Stimulated activated naive B cell treated with anti-CD40 and anti-IgM and Interleukin-4, amounts not matched to agents 10 μg/mL and 1 μg/mL and 100 μg/mL, for 72 hours (primary cell): ENCODE measurements at regions not wholly inside any gene's neighbourhood (a gene's known extent, or its start where the extent isn't known, plus 50 kb on each side); places are given as distances from the start of the nearest gene placed in this dataset.
"Not testable (repeated sequence)": the region's sequence is repeated elsewhere in the genome, so short reads cannot be mapped to it uniquely, and the experiment has no call there.

ENCODE experiments used
- ATAC-seq, 2 donors: fragments of 150-1000 bp; cut with Tn5 transposase; replicated peaks; 2 replicates each; pipeline ENCODE4 v1.10.0; 2021; ENCODE audit warnings: moderate library complexity in 1 of 2
- DNase-seq: peaks from one replicate; pipeline ENCODE4 v3.0.0; 2021
- H3K27ac Mint-ChIP-seq: one replicate; pipeline ENCODE4 v1.8.0; 2022; ENCODE audit warnings: mild to moderate bottlenecking, mixed read lengths
- H3K27me3 Mint-ChIP-seq, 2 donors: one replicate each; pipeline ENCODE4 v1.8.0; 2022; ENCODE audit warnings: mixed read lengths in 2 of 2
- H3K36me3 Mint-ChIP-seq, 2 donors: one replicate each; pipeline ENCODE4 v1.8.0; 2022; ENCODE audit warnings: mixed read lengths in 2 of 2, mild to moderate bottlenecking in 1 of 2
- H3K4me1 Mint-ChIP-seq, 2 donors: one replicate each; pipeline ENCODE4 v1.8.0; 2022; ENCODE audit warnings: mixed read lengths in 2 of 2, mild to moderate bottlenecking in 1 of 2
- H3K4me3 Mint-ChIP-seq, 2 donors: one replicate each; pipeline ENCODE4 v1.8.0; 2022; ENCODE audit warnings: mild to moderate bottlenecking in 2 of 2, mixed read lengths in 2 of 2, moderate library complexity in 1 of 2
- H3K9me3 Mint-ChIP-seq, 2 donors: one replicate each; pipeline ENCODE4 v1.8.0; 2022; ENCODE audit warnings: mixed read lengths in 2 of 2, mild to moderate bottlenecking in 1 of 2

DNA sequence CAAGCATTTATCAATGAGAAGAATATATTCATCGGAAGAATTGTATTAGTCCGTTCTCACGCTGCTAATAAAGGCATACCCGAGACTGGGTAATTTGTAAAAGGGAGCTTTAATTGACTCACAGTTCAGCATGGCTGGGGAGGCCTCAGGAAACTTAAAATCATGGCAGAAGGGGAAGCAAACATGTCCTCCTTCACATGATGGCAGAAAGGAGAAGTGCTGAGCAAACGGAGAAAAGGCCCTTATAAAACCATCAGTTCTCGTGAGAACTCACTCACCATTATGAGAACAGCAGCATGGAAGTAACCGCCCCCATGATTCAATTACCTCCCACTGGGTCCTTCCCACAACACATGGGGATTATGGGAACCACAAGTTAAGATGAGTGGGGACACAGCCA, 1688.2 kb downstream of the SPATA31A7 start:
- H3K27me3 Mint-ChIP-seq = peaks cover 26 to 28% of the 10 kb centered on the region in 2 donors
- not testable (repeated sequence) for H3K4me1 Mint-ChIP-seq, H3K36me3 Mint-ChIP-seq, ATAC-seq, H3K27ac Mint-ChIP-seq, H3K9me3 Mint-ChIP-seq, H3K4me3 Mint-ChIP-seq, DNase-seq

GRCh38 chr9:62880453-62880852, 1690.6 kb downstream of the SPATA31A7 start:
- H3K4me1 Mint-ChIP-seq, H3K9me3 Mint-ChIP-seq, ATAC-seq, H3K36me3 Mint-ChIP-seq, H3K4me3 Mint-ChIP-seq, H3K27ac Mint-ChIP-seq, DNase-seq: not testable (repeated sequence)
- peaks cover 23 to 26% of the 10 kb centered on the region in 2 donors for H3K27me3 Mint-ChIP-seq

DNA sequence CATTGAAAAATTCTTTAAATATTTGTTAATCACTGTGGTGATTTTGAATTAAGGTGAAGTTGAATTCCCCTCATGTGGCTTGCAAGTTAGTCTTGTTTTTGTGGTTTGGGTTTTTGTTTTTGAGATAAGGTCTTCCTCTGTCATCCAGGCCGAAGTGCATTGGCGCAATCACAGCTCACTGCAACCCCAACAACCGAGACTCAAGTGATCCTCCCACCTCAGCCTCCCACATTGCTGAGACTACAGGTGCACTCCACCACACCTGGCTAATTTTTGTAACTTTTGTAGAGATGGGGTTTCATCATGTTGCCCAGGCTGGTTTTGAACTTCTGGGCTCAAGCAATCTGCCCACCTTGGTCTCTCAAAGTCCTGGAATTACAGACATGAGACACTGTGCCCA, 1691.1 kb downstream of the SPATA31A7 start:
- not testable (repeated sequence) for H3K9me3 Mint-ChIP-seq, H3K27ac Mint-ChIP-seq, H3K36me3 Mint-ChIP-seq, H3K4me1 Mint-ChIP-seq, DNase-seq, ATAC-seq, H3K4me3 Mint-ChIP-seq
- H3K27me3 Mint-ChIP-seq = peaks cover 23 to 26% of the 10 kb centered on the region in 2 donors

DNA sequence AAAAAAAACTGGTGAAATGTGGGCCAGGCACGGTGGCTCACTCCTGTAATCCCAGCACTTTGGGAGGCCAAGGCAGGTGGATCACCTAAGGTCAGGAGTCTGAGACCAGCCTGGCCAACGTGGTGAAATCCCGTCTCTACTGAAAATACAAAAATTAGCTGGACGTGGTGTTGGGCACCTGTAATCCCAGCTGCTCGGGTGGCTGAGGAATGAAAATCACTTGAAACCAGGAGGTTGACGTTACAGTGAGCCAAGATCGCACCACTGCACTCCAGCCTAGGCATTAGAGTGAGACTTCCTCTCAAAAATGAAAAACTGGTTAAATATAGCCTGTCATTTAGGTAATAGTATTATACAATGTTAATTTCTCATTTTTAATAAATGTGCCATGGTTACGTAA, 1692.0 kb downstream of the SPATA31A7 start:
- H3K9me3 Mint-ChIP-seq, ATAC-seq, H3K4me1 Mint-ChIP-seq, H3K27ac Mint-ChIP-seq, H3K4me3 Mint-ChIP-seq, H3K36me3 Mint-ChIP-seq, DNase-seq: not testable (repeated sequence)
- peaks cover 19 to 26% of the 10 kb centered on the region in 2 donors for H3K27me3 Mint-ChIP-seq

DNA sequence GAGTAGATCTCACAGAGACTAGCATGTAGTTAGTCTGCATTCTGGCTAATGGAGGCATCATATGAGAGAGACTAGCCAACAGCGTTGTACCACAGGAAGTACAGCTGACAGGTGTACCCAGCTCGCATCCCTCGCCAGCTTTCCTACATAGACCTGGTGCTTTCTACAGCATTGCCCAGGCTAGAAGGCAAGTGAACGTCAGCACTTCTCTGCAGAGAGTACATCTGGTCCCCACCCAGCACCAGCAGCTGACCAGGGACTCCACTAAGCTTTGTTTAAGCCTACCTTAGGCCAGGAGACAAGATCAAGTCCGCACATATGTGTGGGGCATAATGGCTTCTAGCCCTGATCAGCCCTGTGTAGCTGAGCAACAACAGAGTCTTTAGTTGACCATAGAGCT, 1692.9 kb downstream of the SPATA31A7 start:
- peaks cover 17 to 26% of the 10 kb centered on the region in 2 donors for H3K27me3 Mint-ChIP-seq
- not testable (repeated sequence) for H3K27ac Mint-ChIP-seq, H3K9me3 Mint-ChIP-seq, ATAC-seq, DNase-seq, H3K4me3 Mint-ChIP-seq, H3K36me3 Mint-ChIP-seq, H3K4me1 Mint-ChIP-seq

GRCh38 chr9:62896692-62897091, 1706.9 kb downstream of the SPATA31A7 start:
- not testable (repeated sequence) for H3K4me3 Mint-ChIP-seq, H3K36me3 Mint-ChIP-seq, H3K9me3 Mint-ChIP-seq, H3K27me3 Mint-ChIP-seq, H3K4me1 Mint-ChIP-seq, ATAC-seq, H3K27ac Mint-ChIP-seq, DNase-seq

DNA sequence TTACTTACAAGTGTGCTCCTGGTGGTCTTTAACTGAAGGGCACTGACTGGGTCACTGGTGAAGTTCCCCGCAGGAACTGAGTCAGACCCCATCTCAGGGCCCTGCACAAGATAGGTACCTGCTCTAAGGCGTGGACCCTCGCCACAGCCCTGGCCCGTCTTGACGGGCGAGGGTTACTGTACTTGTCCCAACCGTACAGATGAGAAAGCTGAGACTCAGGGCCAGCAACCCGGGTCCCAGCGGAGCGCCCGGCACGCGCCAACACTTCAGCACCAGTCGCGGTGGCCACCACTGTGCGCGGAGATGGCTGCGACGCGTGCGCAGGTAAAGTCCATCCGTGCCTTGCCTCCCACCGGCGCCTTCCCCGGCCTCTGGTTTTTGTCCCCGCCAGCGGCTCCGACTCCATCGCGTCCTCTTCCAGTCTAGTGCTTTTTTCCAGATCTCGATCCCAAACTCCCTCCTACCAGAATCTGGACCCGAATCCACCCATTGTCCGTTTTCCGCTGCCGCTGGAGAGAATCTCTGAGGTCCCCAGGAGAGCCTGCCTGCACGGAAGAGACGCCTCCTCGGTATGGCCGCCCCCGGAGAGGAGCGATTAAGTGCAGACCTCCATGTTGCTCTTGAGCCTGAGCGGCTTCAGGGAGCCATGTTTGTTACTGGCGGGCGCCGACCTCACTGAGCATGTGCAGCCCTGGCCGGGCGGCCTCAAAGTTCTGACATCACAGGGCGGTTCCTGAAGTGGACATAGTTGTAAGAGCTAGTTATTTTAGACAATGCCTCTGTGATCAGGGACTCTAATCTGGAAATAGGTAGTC, 1707.8 kb downstream of the SPATA31A7 start:
- peak; percentile 51 for DNase-seq
- H3K4me1 Mint-ChIP-seq, H3K9me3 Mint-ChIP-seq, H3K36me3 Mint-ChIP-seq, H3K27me3 Mint-ChIP-seq, ATAC-seq: not testable (repeated sequence)
- Mint-ChIP-seq H3K4me3 (peak overlapping the region; percentile 61 to 74), H3K27ac (peak overlapping the region; percentile 81)

DNA sequence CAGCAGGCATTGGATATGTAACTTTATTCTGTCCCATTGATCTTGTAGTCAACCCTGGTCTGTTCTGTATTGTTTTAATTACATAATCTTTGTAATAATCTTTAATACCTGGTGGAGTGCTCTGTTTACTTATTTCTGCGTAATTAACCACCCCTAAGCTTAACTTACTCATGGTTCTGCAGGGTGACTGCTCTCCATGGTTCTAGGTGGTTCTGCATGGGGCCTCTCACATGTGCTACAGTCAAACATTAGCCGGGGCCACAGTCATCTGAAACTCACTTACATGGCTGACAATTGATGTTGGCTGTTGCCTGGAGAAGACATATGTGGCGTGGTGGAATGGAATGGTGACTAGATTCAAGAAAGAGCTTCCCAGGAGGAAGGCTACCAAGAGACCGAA, 1709.8 kb downstream of the SPATA31A7 start:
- H3K4me1 Mint-ChIP-seq, H3K36me3 Mint-ChIP-seq, H3K4me3 Mint-ChIP-seq, H3K27me3 Mint-ChIP-seq, H3K9me3 Mint-ChIP-seq, DNase-seq, ATAC-seq, H3K27ac Mint-ChIP-seq: not testable (repeated sequence)

- H3K27ac Mint-ChIP-seq, H3K36me3 Mint-ChIP-seq, ATAC-seq, H3K4me1 Mint-ChIP-seq, DNase-seq, H3K27me3 Mint-ChIP-seq, H3K9me3 Mint-ChIP-seq, H3K4me3 Mint-ChIP-seq: not testable (repeated sequence)
These were observed 1714.2 kb downstream of the SPATA31A7 start for GRCh38 chr9:62904061-62904460.

GRCh38 chr9:62905722-62906121, 1715.9 kb downstream of the SPATA31A7 start:
- H3K36me3 Mint-ChIP-seq, H3K4me1 Mint-ChIP-seq, H3K27me3 Mint-ChIP-seq, H3K4me3 Mint-ChIP-seq, H3K27ac Mint-ChIP-seq, H3K9me3 Mint-ChIP-seq, ATAC-seq, DNase-seq: not testable (repeated sequence)

- ATAC-seq, DNase-seq, H3K4me1 Mint-ChIP-seq, H3K27me3 Mint-ChIP-seq, H3K4me3 Mint-ChIP-seq, H3K27ac Mint-ChIP-seq, H3K36me3 Mint-ChIP-seq, H3K9me3 Mint-ChIP-seq: not testable (repeated sequence)
These were observed 1718.0 kb downstream of the SPATA31A7 start for GRCh38 chr9:62907866-62908265.

DNA sequence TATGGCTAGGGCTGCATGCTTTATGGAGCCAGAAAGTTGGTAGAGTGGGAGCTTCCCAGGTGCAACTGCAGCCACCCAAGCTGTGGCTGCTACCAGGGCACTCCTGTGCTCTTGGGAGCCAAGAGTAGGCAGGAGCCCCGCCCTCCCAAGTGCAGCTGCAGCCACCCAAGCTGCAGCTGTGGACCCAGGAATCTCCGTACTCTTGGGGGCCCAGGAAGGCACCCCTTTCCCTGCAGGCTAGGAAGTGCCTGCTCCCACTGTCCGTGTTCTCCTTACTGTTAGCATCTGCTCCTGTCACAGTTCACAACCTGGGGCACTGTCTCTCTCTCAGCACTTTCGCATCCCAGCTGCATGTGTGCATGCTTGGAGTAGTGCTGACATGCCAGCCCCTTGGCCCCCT, 1718.4 kb downstream of the SPATA31A7 start:
- H3K9me3 Mint-ChIP-seq, H3K27ac Mint-ChIP-seq, DNase-seq, H3K36me3 Mint-ChIP-seq, H3K4me1 Mint-ChIP-seq, ATAC-seq, H3K27me3 Mint-ChIP-seq, H3K4me3 Mint-ChIP-seq: not testable (repeated sequence)

GRCh38 chr9:62909447-62909846, 1719.6 kb downstream of the SPATA31A7 start:
- DNase-seq, H3K27ac Mint-ChIP-seq, H3K4me3 Mint-ChIP-seq, H3K9me3 Mint-ChIP-seq, H3K36me3 Mint-ChIP-seq, H3K27me3 Mint-ChIP-seq, ATAC-seq, H3K4me1 Mint-ChIP-seq: not testable (repeated sequence)

DNA sequence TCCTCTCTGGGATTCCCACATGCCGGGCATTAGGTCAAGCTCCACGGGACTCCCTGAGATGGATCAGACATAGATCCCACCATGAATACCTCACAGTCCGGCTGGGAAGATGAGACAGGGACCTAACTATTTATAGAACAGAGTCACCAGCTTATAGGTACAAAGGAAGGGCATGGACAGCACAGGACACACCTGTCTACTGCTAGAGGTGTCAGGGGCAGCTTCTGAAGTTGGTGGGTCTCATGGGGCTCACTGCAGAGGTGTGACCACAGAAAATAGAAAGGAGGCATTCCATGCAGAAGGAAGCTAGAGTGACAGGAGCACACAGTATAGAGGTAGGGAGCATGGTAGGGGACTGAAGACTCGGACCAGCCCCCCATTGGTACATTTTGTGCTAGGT, 1722.4 kb downstream of the SPATA31A7 start:
- not testable (repeated sequence) for H3K27ac Mint-ChIP-seq, H3K4me1 Mint-ChIP-seq, H3K36me3 Mint-ChIP-seq, H3K9me3 Mint-ChIP-seq, H3K4me3 Mint-ChIP-seq, H3K27me3 Mint-ChIP-seq, ATAC-seq, DNase-seq

DNA sequence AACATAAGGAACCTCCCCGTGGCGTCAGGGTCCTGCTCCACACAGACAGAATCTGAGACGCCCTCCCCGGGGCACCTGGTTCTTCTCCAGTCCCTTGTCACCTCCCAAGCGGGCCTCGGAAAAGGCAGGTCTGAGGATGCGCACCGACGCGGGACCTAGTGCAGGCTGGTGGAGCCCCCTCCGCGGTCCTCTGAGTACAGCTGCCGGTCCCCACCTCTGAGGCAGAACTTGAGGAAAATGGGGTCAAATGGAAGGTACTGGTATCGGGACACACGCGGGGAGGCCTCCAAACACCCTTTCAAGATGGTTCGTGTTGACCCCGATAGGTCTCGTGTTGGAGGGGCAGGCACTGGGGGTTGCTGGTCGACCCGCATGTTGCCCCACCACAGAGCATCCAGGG, 1725.3 kb downstream of the SPATA31A7 start:
- H3K27me3 Mint-ChIP-seq, H3K4me3 Mint-ChIP-seq, H3K9me3 Mint-ChIP-seq, H3K27ac Mint-ChIP-seq, H3K4me1 Mint-ChIP-seq, DNase-seq, H3K36me3 Mint-ChIP-seq, ATAC-seq: not testable (repeated sequence)
